ENCODE measurements at regions not wholly inside any gene's neighbourhood (a gene's known extent, or its start where the extent isn't known, plus 50 kb on each side); places are given as distances from the start of the nearest gene placed in this dataset.

DNA sequence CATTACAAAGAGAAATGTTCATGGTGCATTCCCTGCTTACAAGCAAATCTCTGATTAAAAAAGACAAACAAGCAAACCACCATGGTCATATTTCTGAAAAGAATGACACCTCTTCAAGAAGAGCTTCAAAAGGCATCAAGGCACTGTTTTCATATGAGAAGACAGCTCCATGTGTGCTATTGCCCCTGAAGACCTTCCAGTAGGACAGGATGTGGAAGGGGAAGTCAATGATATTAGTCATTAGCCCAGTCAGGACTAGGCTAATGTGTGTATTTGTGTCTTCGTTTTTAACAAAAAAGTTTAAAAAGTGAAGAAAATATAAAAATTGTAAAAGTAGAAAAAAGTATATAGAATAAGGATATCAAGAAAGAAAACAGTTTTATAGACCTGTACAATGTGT is 534.7 kb upstream of the ARGLU1 start:
- Histone ChIP-seq H3K4me3 (ENCODE audit: insufficient read depth, low read length, poor library complexity, severe bottlenecking) (no peak overlapping the region), H3K9me3 (ENCODE audit: insufficient read depth, low read length) (no peaks in the 10 kb centered on the region; the same call in 1 of the 2 replicates), H3K36me3 (ENCODE audit: low read length) (no peaks in the 10 kb centered on the region), H3K27ac (ENCODE audit: low read depth, low read length) (no peak overlapping the region), H3K9ac (ENCODE audit: low read length) (no peak overlapping the region), H3K4me2 (ENCODE audit: low read depth, low read length, poor library complexity, severe bottlenecking) (no peak overlapping the region), H3K27me3 (ENCODE audit: low read length) (no peaks in the 10 kb centered on the region), H3F3A (ENCODE audit: insufficient read depth) (no peaks in the 10 kb centered on the region), H4K20me1 (ENCODE audit: low read depth, low read length) (no peaks in the 10 kb centered on the region), H3K9me2 (replicated peaks; ENCODE audit: insufficient read depth, low read length) (no peaks in the 10 kb centered on the region), H3K79me2 (ENCODE audit: insufficient read depth, low read length) (no peaks in the 10 kb centered on the region), H2AFZ (ENCODE audit: low read depth, low read length, severe bottlenecking) (no peak overlapping the region)
- no peak for TF ChIP-seq EZH2phosphoT487 (conservative IDR thresholded peaks at IDR 0.05; ENCODE audit: low read length)
- TF ChIP-seq, protein P1, sequence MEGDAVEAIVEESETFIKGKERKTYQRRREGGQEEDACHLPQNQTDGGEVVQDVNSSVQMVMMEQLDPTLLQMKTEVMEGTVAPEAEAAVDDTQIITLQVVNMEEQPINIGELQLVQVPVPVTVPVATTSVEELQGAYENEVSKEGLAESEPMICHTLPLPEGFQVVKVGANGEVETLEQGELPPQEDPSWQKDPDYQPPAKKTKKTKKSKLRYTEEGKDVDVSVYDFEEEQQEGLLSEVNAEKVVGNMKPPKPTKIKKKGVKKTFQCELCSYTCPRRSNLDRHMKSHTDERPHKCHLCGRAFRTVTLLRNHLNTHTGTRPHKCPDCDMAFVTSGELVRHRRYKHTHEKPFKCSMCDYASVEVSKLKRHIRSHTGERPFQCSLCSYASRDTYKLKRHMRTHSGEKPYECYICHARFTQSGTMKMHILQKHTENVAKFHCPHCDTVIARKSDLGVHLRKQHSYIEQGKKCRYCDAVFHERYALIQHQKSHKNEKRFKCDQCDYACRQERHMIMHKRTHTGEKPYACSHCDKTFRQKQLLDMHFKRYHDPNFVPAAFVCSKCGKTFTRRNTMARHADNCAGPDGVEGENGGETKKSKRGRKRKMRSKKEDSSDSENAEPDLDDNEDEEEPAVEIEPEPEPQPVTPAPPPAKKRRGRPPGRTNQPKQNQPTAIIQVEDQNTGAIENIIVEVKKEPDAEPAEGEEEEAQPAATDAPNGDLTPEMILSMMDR (IDR thresholded peaks at IDR 0.05; ENCODE audit: insufficient read depth, low read length, poor library complexity, severe bottlenecking): no peak

DNA sequence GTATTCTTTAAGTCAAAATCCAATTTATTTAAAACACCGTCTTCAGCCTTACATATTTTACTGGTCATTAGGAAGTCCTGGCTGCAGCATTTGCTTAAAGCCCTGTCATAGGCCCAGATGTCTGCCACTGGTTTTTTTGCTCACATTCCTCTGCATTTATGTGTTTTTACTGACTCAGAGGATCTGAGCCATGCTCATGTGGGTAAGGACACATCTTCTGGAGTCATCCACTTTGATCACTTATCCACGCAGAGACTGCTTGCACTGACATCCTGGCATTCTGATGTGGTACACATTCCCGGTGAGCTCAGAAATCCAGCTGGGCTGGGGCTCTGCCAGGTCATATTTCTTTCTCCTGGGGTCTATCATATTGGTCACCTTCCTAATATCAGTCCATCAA is 531.7 kb upstream of the ARGLU1 start:
- Histone ChIP-seq H3F3A (ENCODE audit: insufficient read depth) (no peaks in the 10 kb centered on the region), H3K9me2 (replicated peaks; ENCODE audit: insufficient read depth, low read length) (no peaks in the 10 kb centered on the region), H3K79me2 (ENCODE audit: insufficient read depth, low read length) (no peaks in the 10 kb centered on the region), H3K36me3 (ENCODE audit: low read length) (no peaks in the 10 kb centered on the region), H3K9ac (ENCODE audit: low read length) (no peak overlapping the region), H3K27ac (ENCODE audit: low read depth, low read length) (no peak overlapping the region), H3K4me2 (ENCODE audit: low read depth, low read length, poor library complexity, severe bottlenecking) (no peak overlapping the region), H4K20me1 (ENCODE audit: low read depth, low read length) (no peaks in the 10 kb centered on the region), H3K9me3 (ENCODE audit: insufficient read depth, low read length) (no peaks in the 10 kb centered on the region), H3K4me3 (ENCODE audit: insufficient read depth, low read length, poor library complexity, severe bottlenecking) (no peak overlapping the region), H3K27me3 (ENCODE audit: low read length) (no peaks in the 10 kb centered on the region), H2AFZ (ENCODE audit: low read depth, low read length, severe bottlenecking) (no peak overlapping the region)
- TF ChIP-seq, protein P1 (IDR thresholded peaks at IDR 0.05; ENCODE audit: insufficient read depth, low read length, poor library complexity, severe bottlenecking): no peak
- TF ChIP-seq EZH2phosphoT487 (conservative IDR thresholded peaks at IDR 0.05; ENCODE audit: low read length): no peak

DNA sequence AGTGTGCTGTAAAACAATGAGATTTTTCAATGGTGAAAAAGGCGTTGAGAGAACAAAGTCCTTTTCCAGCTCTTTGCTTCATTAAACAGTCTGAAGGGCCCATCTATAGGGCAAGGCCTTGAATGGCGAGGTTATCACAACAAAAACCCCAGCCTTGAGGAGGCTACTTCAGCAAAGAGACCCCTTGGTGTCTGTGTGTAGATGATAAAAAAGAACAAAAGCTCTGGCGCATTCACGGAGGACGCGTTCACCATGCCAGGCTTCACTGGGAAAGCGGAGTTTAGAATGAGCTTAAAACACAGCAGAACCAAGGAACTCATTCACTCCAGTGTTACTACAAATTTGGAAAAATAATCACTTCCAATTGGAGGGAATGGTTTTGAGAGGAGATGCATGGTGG is 530.0 kb upstream of the ARGLU1 start:
- TF ChIP-seq, protein P1 (IDR thresholded peaks at IDR 0.05; ENCODE audit: insufficient read depth, low read length, poor library complexity, severe bottlenecking): no peak
- TF ChIP-seq EZH2phosphoT487 (conservative IDR thresholded peaks at IDR 0.05; ENCODE audit: low read length): no peak
- no peak overlapping the region for H3K4me3 ChIP-seq (ENCODE audit: insufficient read depth, low read length, poor library complexity, severe bottlenecking)
- no peaks in the 10 kb centered on the region for H3K9me3 ChIP-seq (ENCODE audit: insufficient read depth, low read length)
- no peaks in the 10 kb centered on the region for H3K79me2 ChIP-seq (ENCODE audit: insufficient read depth, low read length)
- H2AFZ ChIP-seq (ENCODE audit: low read depth, low read length, severe bottlenecking): no peak overlapping the region
- no peaks in the 10 kb centered on the region for H3K9me2 ChIP-seq (replicated peaks; ENCODE audit: insufficient read depth, low read length)
- H4K20me1 ChIP-seq (ENCODE audit: low read depth, low read length): no peaks in the 10 kb centered on the region
- H3K36me3 ChIP-seq (ENCODE audit: low read length): no peaks in the 10 kb centered on the region
- H3K27me3 ChIP-seq (ENCODE audit: low read length): no peaks in the 10 kb centered on the region
- no peaks in the 10 kb centered on the region for H3F3A ChIP-seq (ENCODE audit: insufficient read depth)
- H3K27ac ChIP-seq (ENCODE audit: low read depth, low read length): no peak overlapping the region
- no peak overlapping the region for H3K9ac ChIP-seq (ENCODE audit: low read length)
- H3K4me2 ChIP-seq (ENCODE audit: low read depth, low read length, poor library complexity, severe bottlenecking): no peak overlapping the region

Data from SU-DHL-6 (cell line).